OCI-LY3 (cell line): ENCODE measurements at regions not wholly inside any gene's neighbourhood (a gene's known extent, or its start where the extent isn't known, plus 50 kb on each side); places are given as distances from the start of the nearest gene placed in this dataset.

Experiments used
- CTCF ChIP-seq: fragments of 200-600, 300-600 bp; sonication (generic); IDR thresholded peaks from 2 replicates; pipeline ENCODE4 v1.5.1; 2014; ENCODE audit warnings: antibody characterized with exemption, low read length, low read depth
- EZH2phosphoT487 ChIP-seq: fragments of 200-600 bp; shearing (Covaris generic); IDR thresholded peaks from 2 replicates; pipeline ENCODE4 v1.6.1; 2018; ENCODE audit warnings: antibody characterized with exemption, mixed run types, low read depth

DNA sequence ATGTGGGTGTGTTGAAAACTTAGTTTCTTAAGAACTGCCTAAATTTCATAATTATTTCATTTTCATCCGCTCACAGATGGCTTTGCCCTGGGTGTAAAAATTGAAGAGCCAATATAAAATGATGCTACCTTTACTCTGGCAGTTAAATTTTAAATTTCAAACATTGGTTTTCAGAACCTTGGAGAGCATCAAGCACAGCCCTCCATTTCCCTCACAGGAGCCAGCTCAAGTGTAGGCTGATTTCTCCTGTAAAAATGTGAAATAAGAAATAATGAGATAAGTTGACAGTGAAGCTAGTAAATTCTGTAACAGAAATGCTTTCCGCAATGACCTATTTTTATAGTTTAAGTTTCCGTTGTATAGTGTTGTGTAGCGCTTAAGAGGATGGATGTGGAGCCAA lies 53.9 kb upstream of the AKT3 start:
- TF ChIP-seq EZH2phosphoT487 (no peak), CTCF (no peak)
